Hepatocyte (in vitro differentiated cells): ENCODE measurements at regions not wholly inside any gene's neighbourhood (a gene's known extent, or its start where the extent isn't known, plus 50 kb on each side); places are given as distances from the start of the nearest gene placed in this dataset.

Experiments used
- EZH2 ChIP-seq: fragments of 200-600 bp; sonication (generic); IDR thresholded peaks from 2 replicates; pipeline ENCODE4 v1.6.1; 2016; ENCODE audit warnings: antibody characterized with exemption, mild to moderate bottlenecking, borderline replicate concordance
- EZH2phosphoT487 ChIP-seq: fragments of 200-600 bp; sonication (generic); IDR thresholded peaks from one replicate; pipeline ENCODE4 v1.6.1; 2018; ENCODE audit warnings: antibody characterized with exemption, mild to moderate bottlenecking, low read depth, moderate library complexity; ENCODE audit not compliant: unreplicated experiment, severe bottlenecking
- TF ChIP-seq, protein P1 (sequence below): fragments of 200-600 bp; sonication (generic); IDR thresholded peaks from 2 replicates; pipeline ENCODE4 v1.5.1; 2016; ENCODE audit warnings: antibody characterized with exemption, mild to moderate bottlenecking; ENCODE audit not compliant: poor library complexity

GRCh38 chr5:175257847-175258194 is 186.2 kb downstream of the DRD1 start:
- TF ChIP-seq, protein P1, sequence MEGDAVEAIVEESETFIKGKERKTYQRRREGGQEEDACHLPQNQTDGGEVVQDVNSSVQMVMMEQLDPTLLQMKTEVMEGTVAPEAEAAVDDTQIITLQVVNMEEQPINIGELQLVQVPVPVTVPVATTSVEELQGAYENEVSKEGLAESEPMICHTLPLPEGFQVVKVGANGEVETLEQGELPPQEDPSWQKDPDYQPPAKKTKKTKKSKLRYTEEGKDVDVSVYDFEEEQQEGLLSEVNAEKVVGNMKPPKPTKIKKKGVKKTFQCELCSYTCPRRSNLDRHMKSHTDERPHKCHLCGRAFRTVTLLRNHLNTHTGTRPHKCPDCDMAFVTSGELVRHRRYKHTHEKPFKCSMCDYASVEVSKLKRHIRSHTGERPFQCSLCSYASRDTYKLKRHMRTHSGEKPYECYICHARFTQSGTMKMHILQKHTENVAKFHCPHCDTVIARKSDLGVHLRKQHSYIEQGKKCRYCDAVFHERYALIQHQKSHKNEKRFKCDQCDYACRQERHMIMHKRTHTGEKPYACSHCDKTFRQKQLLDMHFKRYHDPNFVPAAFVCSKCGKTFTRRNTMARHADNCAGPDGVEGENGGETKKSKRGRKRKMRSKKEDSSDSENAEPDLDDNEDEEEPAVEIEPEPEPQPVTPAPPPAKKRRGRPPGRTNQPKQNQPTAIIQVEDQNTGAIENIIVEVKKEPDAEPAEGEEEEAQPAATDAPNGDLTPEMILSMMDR = no peak
- no peak for TF ChIP-seq EZH2
- no peak for TF ChIP-seq EZH2phosphoT487
